ENCODE measurements at regions not wholly inside any gene's neighbourhood (a gene's known extent, or its start where the extent isn't known, plus 50 kb on each side); places are given as distances from the start of the nearest gene placed in this dataset.

GRCh38 chr1:193940176-193940575, 753.8 kb upstream of the B3GALT2 start:
- DNase-seq (ENCODE audit: insufficient read length, low spot score): no peak
- TF ChIP-seq POLR2AphosphoS5 (IDR thresholded peaks at IDR 0.05; ENCODE audit: low read depth, low read length) (no peak), PAX5 (IDR thresholded peaks at IDR 0.05; ENCODE audit: insufficient read depth, low read length, severe bottlenecking) (no peak), POLR2A (IDR thresholded peaks at IDR 0.05; ENCODE audit: low read depth, low read length) (no peak), TAF1 (IDR thresholded peaks at IDR 0.05; ENCODE audit: low read depth, low read length) (no peak), POU2F2 (IDR thresholded peaks at IDR 0.05; ENCODE audit: low read depth, low read length) (no peak), SPI1 (IDR thresholded peaks at IDR 0.05; ENCODE audit: low read depth, low read length) (no peak)
- FAIRE-seq: no peak

GRCh38 chr1:193939585-193939984, 753.2 kb upstream of the B3GALT2 start:
- TF ChIP-seq POLR2A (IDR thresholded peaks at IDR 0.05; ENCODE audit: low read depth, low read length) (no peak), TAF1 (IDR thresholded peaks at IDR 0.05; ENCODE audit: low read depth, low read length) (no peak), POLR2AphosphoS5 (IDR thresholded peaks at IDR 0.05; ENCODE audit: low read depth, low read length) (no peak), PAX5 (IDR thresholded peaks at IDR 0.05; ENCODE audit: insufficient read depth, low read length, severe bottlenecking) (no peak), SPI1 (IDR thresholded peaks at IDR 0.05; ENCODE audit: low read depth, low read length) (no peak), POU2F2 (IDR thresholded peaks at IDR 0.05; ENCODE audit: low read depth, low read length) (no peak)
- DNase-seq (ENCODE audit: insufficient read length, low spot score) (no peak), FAIRE-seq (no peak)

GRCh38 chr1:193937308-193937707, 750.9 kb upstream of the B3GALT2 start:
- DNase-seq (ENCODE audit: insufficient read length, low spot score) (no peak), FAIRE-seq (no peak)
- no peak for TF ChIP-seq SPI1 (IDR thresholded peaks at IDR 0.05; ENCODE audit: low read depth, low read length)
- TF ChIP-seq PAX5 (IDR thresholded peaks at IDR 0.05; ENCODE audit: insufficient read depth, low read length, severe bottlenecking): no peak
- no peak for TF ChIP-seq POLR2AphosphoS5 (IDR thresholded peaks at IDR 0.05; ENCODE audit: low read depth, low read length)

GRCh38 chr1:193932979-193933378, 746.6 kb upstream of the B3GALT2 start:
- no peak for TF ChIP-seq SPI1 (IDR thresholded peaks at IDR 0.05; ENCODE audit: low read depth, low read length)
- no peak for TF ChIP-seq POU2F2 (IDR thresholded peaks at IDR 0.05; ENCODE audit: low read depth, low read length)
- TF ChIP-seq TAF1 (IDR thresholded peaks at IDR 0.05; ENCODE audit: low read depth, low read length): no peak
- no peak for TF ChIP-seq PAX5 (IDR thresholded peaks at IDR 0.05; ENCODE audit: insufficient read depth, low read length, severe bottlenecking)
- TF ChIP-seq POLR2A (IDR thresholded peaks at IDR 0.05; ENCODE audit: low read depth, low read length): no peak
- TF ChIP-seq POLR2AphosphoS5 (IDR thresholded peaks at IDR 0.05; ENCODE audit: low read depth, low read length): no peak
- FAIRE-seq (no peak), DNase-seq (ENCODE audit: insufficient read length, low spot score) (no peak)

- TF ChIP-seq POLR2A (IDR thresholded peaks at IDR 0.05; ENCODE audit: low read depth, low read length) (no peak), POU2F2 (IDR thresholded peaks at IDR 0.05; ENCODE audit: low read depth, low read length) (no peak), SPI1 (IDR thresholded peaks at IDR 0.05; ENCODE audit: low read depth, low read length) (no peak), TAF1 (IDR thresholded peaks at IDR 0.05; ENCODE audit: low read depth, low read length) (no peak), PAX5 (IDR thresholded peaks at IDR 0.05; ENCODE audit: insufficient read depth, low read length, severe bottlenecking) (no peak), POLR2AphosphoS5 (IDR thresholded peaks at IDR 0.05; ENCODE audit: low read depth, low read length) (no peak)
- DNase-seq (ENCODE audit: insufficient read length, low spot score) (no peak), FAIRE-seq (no peak)
Observed at GRCh38 chr1:193931356-193931755, 744.9 kb upstream of the B3GALT2 start.

- FAIRE-seq: no peak
- TF ChIP-seq POU2F2 (IDR thresholded peaks at IDR 0.05; ENCODE audit: low read depth, low read length): no peak
- no peak for TF ChIP-seq PAX5 (IDR thresholded peaks at IDR 0.05; ENCODE audit: insufficient read depth, low read length, severe bottlenecking)
- TF ChIP-seq TAF1 (IDR thresholded peaks at IDR 0.05; ENCODE audit: low read depth, low read length): no peak
- no peak for TF ChIP-seq SPI1 (IDR thresholded peaks at IDR 0.05; ENCODE audit: low read depth, low read length)
- TF ChIP-seq POLR2A (IDR thresholded peaks at IDR 0.05; ENCODE audit: low read depth, low read length): no peak
- TF ChIP-seq POLR2AphosphoS5 (IDR thresholded peaks at IDR 0.05; ENCODE audit: low read depth, low read length): no peak
- DNase-seq (ENCODE audit: insufficient read length, low spot score): no peak
Observed at GRCh38 chr1:193929374-193930033, 743.1 kb upstream of the B3GALT2 start.

- DNase-seq (ENCODE audit: insufficient read length, low spot score) (no peak), FAIRE-seq (no peak)
- TF ChIP-seq POLR2A (IDR thresholded peaks at IDR 0.05; ENCODE audit: low read depth, low read length) (no peak), TAF1 (IDR thresholded peaks at IDR 0.05; ENCODE audit: low read depth, low read length) (no peak), POLR2AphosphoS5 (IDR thresholded peaks at IDR 0.05; ENCODE audit: low read depth, low read length) (no peak), POU2F2 (IDR thresholded peaks at IDR 0.05; ENCODE audit: low read depth, low read length) (no peak), SPI1 (IDR thresholded peaks at IDR 0.05; ENCODE audit: low read depth, low read length) (no peak), PAX5 (IDR thresholded peaks at IDR 0.05; ENCODE audit: insufficient read depth, low read length, severe bottlenecking) (no peak)
Observed at GRCh38 chr1:193927550-193927949, 741.1 kb upstream of the B3GALT2 start.

GRCh38 chr1:193926956-193927355, 740.5 kb upstream of the B3GALT2 start:
- DNase-seq (ENCODE audit: insufficient read length, low spot score): no peak
- TF ChIP-seq PAX5 (IDR thresholded peaks at IDR 0.05; ENCODE audit: insufficient read depth, low read length, severe bottlenecking): no peak
- no peak for TF ChIP-seq TAF1 (IDR thresholded peaks at IDR 0.05; ENCODE audit: low read depth, low read length)
- no peak for TF ChIP-seq POLR2AphosphoS5 (IDR thresholded peaks at IDR 0.05; ENCODE audit: low read depth, low read length)
- no peak for TF ChIP-seq SPI1 (IDR thresholded peaks at IDR 0.05; ENCODE audit: low read depth, low read length)
- TF ChIP-seq POLR2A (IDR thresholded peaks at IDR 0.05; ENCODE audit: low read depth, low read length): no peak
- TF ChIP-seq POU2F2 (IDR thresholded peaks at IDR 0.05; ENCODE audit: low read depth, low read length): no peak
- no peak for FAIRE-seq

GRCh38 chr1:193919827-193920226, 733.4 kb upstream of the B3GALT2 start:
- TF ChIP-seq PAX5 (IDR thresholded peaks at IDR 0.05; ENCODE audit: insufficient read depth, low read length, severe bottlenecking): no peak
- TF ChIP-seq SPI1 (IDR thresholded peaks at IDR 0.05; ENCODE audit: low read depth, low read length): no peak
- TF ChIP-seq POLR2AphosphoS5 (IDR thresholded peaks at IDR 0.05; ENCODE audit: low read depth, low read length): no peak
- no peak for TF ChIP-seq TAF1 (IDR thresholded peaks at IDR 0.05; ENCODE audit: low read depth, low read length)
- TF ChIP-seq POU2F2 (IDR thresholded peaks at IDR 0.05; ENCODE audit: low read depth, low read length): no peak
- TF ChIP-seq POLR2A (IDR thresholded peaks at IDR 0.05; ENCODE audit: low read depth, low read length): no peak
- DNase-seq (ENCODE audit: insufficient read length, low spot score) (no peak), FAIRE-seq (no peak)

GRCh38 chr1:193916452-193916851, 730.0 kb upstream of the B3GALT2 start:
- DNase-seq (ENCODE audit: insufficient read length, low spot score): no peak
- no peak for FAIRE-seq

More at GRCh38 chr1:193916452-193916851, 730.0 kb upstream of the B3GALT2 start:
- TF ChIP-seq POLR2A (IDR thresholded peaks at IDR 0.05; ENCODE audit: low read depth, low read length): no peak
